HUES64 (cell line): ENCODE measurements at regions not wholly inside any gene's neighbourhood (a gene's known extent, or its start where the extent isn't known, plus 50 kb on each side); places are given as distances from the start of the nearest gene placed in this dataset.

Experiments used
- H3K27ac ChIP-seq: 2 replicates; pipeline ENCODE4 v1.7.0; 2013; ENCODE audit warnings: low read depth, low read length, inconsistent platforms
- H3K27me3 ChIP-seq: 2 replicates; pipeline ENCODE4 v1.6.1; 2013; ENCODE audit warnings: mild to moderate bottlenecking, low read length; ENCODE audit not compliant: insufficient read depth
- H3K36me3 ChIP-seq: 2 replicates; pipeline ENCODE4 v1.6.1; 2013; ENCODE audit warnings: mild to moderate bottlenecking, low read length; ENCODE audit not compliant: insufficient read depth
- H3K4me1 ChIP-seq: 2 replicates; pipeline ENCODE4 v1.6.1; 2013; ENCODE audit warnings: mild to moderate bottlenecking, low read length, moderate library complexity; ENCODE audit not compliant: insufficient read depth
- H3K4me3 ChIP-seq: 2 replicates; pipeline ENCODE4 v1.5.1; 2013; ENCODE audit warnings: mild to moderate bottlenecking, low read length, moderate library complexity
- H3K9ac ChIP-seq: 2 replicates; pipeline ENCODE4 v1.6.1; 2013; ENCODE audit warnings: mild to moderate bottlenecking, low read depth, low read length
- H3K9me3 ChIP-seq: 2 replicates; pipeline ENCODE4 v1.6.1; 2013; ENCODE audit warnings: low read depth, low read length; ENCODE audit not compliant: insufficient read depth
- WGBS: fragments of 150-250, 120-280 bp; methylation state at CpG from one replicate; pipeline ENCODE4 v1.1.7; 2013; ENCODE audit warnings: missing lambda C conversion rate; 5-methylcytosine and 5-hydroxymethylcytosine counted together

GRCh38 chr1:34296059-34296458 lies 119.4 kb downstream of the C1orf94 start:
- no peaks in the 10 kb centered on the region for H3K27me3 ChIP-seq
- no peak overlapping the region for H3K4me3 ChIP-seq
- no peak overlapping the region for H3K9ac ChIP-seq
- no peaks in the 10 kb centered on the region for H3K9me3 ChIP-seq
- H3K36me3 ChIP-seq: no peaks in the 10 kb centered on the region
- H3K27ac ChIP-seq: no peak overlapping the region
- 80% methylated on average over 6 of the region's 6 CpGs for WGBS
- H3K4me1 ChIP-seq: no peaks in the 10 kb centered on the region

- H3K27ac ChIP-seq: no peak overlapping the region
- no peaks in the 10 kb centered on the region for H3K4me1 ChIP-seq
- H3K9ac ChIP-seq: no peak overlapping the region
- H3K27me3 ChIP-seq: no peaks in the 10 kb centered on the region
- WGBS: 96% methylated on average over 1 of the region's 1 CpG
- peaks cover 18% of the 10 kb centered on the region for H3K9me3 ChIP-seq
- no peak overlapping the region for H3K4me3 ChIP-seq
- H3K36me3 ChIP-seq: no peaks in the 10 kb centered on the region
Measured at GRCh38 chr1:34302798-34303197, 126.1 kb downstream of the C1orf94 start.

GRCh38 chr1:34303218-34303617 lies 126.5 kb downstream of the C1orf94 start:
- H3K27ac ChIP-seq: no peak overlapping the region
- H3K9ac ChIP-seq: no peak overlapping the region
- peaks cover 18% of the 10 kb centered on the region for H3K9me3 ChIP-seq
- H3K4me3 ChIP-seq: no peak overlapping the region
- no peaks in the 10 kb centered on the region for H3K4me1 ChIP-seq
- no peaks in the 10 kb centered on the region for H3K36me3 ChIP-seq
- H3K27me3 ChIP-seq: no peaks in the 10 kb centered on the region

- Histone ChIP-seq H3K9ac (no peak overlapping the region), H3K4me3 (no peak overlapping the region), H3K4me1 (no peaks in the 10 kb centered on the region), H3K36me3 (no peaks in the 10 kb centered on the region), H3K27me3 (no peaks in the 10 kb centered on the region), H3K27ac (no peak overlapping the region), H3K9me3 (peaks cover 16% of the 10 kb centered on the region)
- 91% methylated on average over 2 of the region's 2 CpGs for WGBS
Measured at GRCh38 chr1:34306568-34306967, 129.9 kb downstream of the C1orf94 start.

- no peaks in the 10 kb centered on the region for H3K27me3 ChIP-seq
- H3K4me3 ChIP-seq: no peak overlapping the region
- H3K4me1 ChIP-seq: no peaks in the 10 kb centered on the region
- no peak overlapping the region for H3K27ac ChIP-seq
- H3K9ac ChIP-seq: no peak overlapping the region
- 100% methylated on average over 1 of the region's 1 CpG for WGBS
- peaks cover 11% of the 10 kb centered on the region for H3K9me3 ChIP-seq
- no peaks in the 10 kb centered on the region for H3K36me3 ChIP-seq
Measured at GRCh38 chr1:34312359-34312758, 135.7 kb downstream of the C1orf94 start.

- H3K4me1 ChIP-seq: no peaks in the 10 kb centered on the region
- no peaks in the 10 kb centered on the region for H3K27me3 ChIP-seq
- 79% methylated on average over 1 of the region's 1 CpG for WGBS
- no peak overlapping the region for H3K4me3 ChIP-seq
- no peak overlapping the region for H3K9ac ChIP-seq
- H3K27ac ChIP-seq: no peak overlapping the region
- H3K9me3 ChIP-seq: peaks cover 11% of the 10 kb centered on the region
- no peaks in the 10 kb centered on the region for H3K36me3 ChIP-seq
Measured at GRCh38 chr1:34315974-34316373, 139.3 kb downstream of the C1orf94 start.

GRCh38 chr1:34316773-34317172 lies 140.1 kb downstream of the C1orf94 start:
- H3K4me3 ChIP-seq: no peak overlapping the region
- no peak overlapping the region for H3K27ac ChIP-seq
- peaks cover 11% of the 10 kb centered on the region for H3K9me3 ChIP-seq
- no peaks in the 10 kb centered on the region for H3K27me3 ChIP-seq
- no peaks in the 10 kb centered on the region for H3K4me1 ChIP-seq
- no peaks in the 10 kb centered on the region for H3K36me3 ChIP-seq
- H3K9ac ChIP-seq: no peak overlapping the region

GRCh38 chr1:34319218-34319617 lies 142.5 kb downstream of the C1orf94 start:
- no peak overlapping the region for H3K27ac ChIP-seq
- H3K4me1 ChIP-seq: no peaks in the 10 kb centered on the region
- no peaks in the 10 kb centered on the region for H3K36me3 ChIP-seq
- H3K27me3 ChIP-seq: no peaks in the 10 kb centered on the region
- 94% methylated on average over 3 of the region's 4 CpGs for WGBS
- H3K9me3 ChIP-seq: peaks cover 11% of the 10 kb centered on the region
- no peak overlapping the region for H3K4me3 ChIP-seq
- H3K9ac ChIP-seq: no peak overlapping the region

GRCh38 chr1:34320053-34320669 lies 143.5 kb downstream of the C1orf94 start:
- H3K4me1 ChIP-seq: no peaks in the 10 kb centered on the region
- no peak overlapping the region for H3K4me3 ChIP-seq
- H3K27ac ChIP-seq: no peak overlapping the region
- H3K36me3 ChIP-seq: no peaks in the 10 kb centered on the region
- H3K9ac ChIP-seq: no peak overlapping the region
- peaks cover 11% of the 10 kb centered on the region for H3K9me3 ChIP-seq
- H3K27me3 ChIP-seq: no peaks in the 10 kb centered on the region
- WGBS: 76% methylated on average over 1 of the region's 1 CpG

- Histone ChIP-seq H3K27me3 (no peaks in the 10 kb centered on the region), H3K4me3 (no peak overlapping the region), H3K9ac (no peak overlapping the region), H3K36me3 (no peaks in the 10 kb centered on the region), H3K9me3 (no peaks in the 10 kb centered on the region), H3K27ac (no peak overlapping the region), H3K4me1 (no peaks in the 10 kb centered on the region)
- 83% methylated on average over 3 of the region's 3 CpGs for WGBS
Measured at GRCh38 chr1:34322969-34323368, 146.3 kb downstream of the C1orf94 start.

GRCh38 chr1:34324879-34325440 lies 148.3 kb downstream of the C1orf94 start:
- WGBS: 87% methylated on average over 10 of the region's 10 CpGs

GRCh38 chr1:34328281-34328799 lies 151.6 kb downstream of the C1orf94 start:
- no peaks in the 10 kb centered on the region for H3K36me3 ChIP-seq
- H3K27ac ChIP-seq: no peak overlapping the region
- 73% methylated on average over 8 of the region's 8 CpGs for WGBS
- H3K9ac ChIP-seq: no peak overlapping the region
- no peak overlapping the region for H3K4me3 ChIP-seq
- H3K4me1 ChIP-seq: no peaks in the 10 kb centered on the region
- no peaks in the 10 kb centered on the region for H3K27me3 ChIP-seq
- H3K9me3 ChIP-seq: no peaks in the 10 kb centered on the region

More at GRCh38 chr1:34324879-34325440, 148.3 kb downstream of the C1orf94 start:
- no peaks in the 10 kb centered on the region for H3K4me1 ChIP-seq
- no peaks in the 10 kb centered on the region for H3K27me3 ChIP-seq
- no peaks in the 10 kb centered on the region for H3K9me3 ChIP-seq
- H3K9ac ChIP-seq: no peak overlapping the region
- no peak overlapping the region for H3K4me3 ChIP-seq
- H3K27ac ChIP-seq: no peak overlapping the region
- H3K36me3 ChIP-seq: no peaks in the 10 kb centered on the region
